K562 (cell line): ENCODE measurements at regions not wholly inside any gene's neighbourhood (a gene's known extent, or its start where the extent isn't known, plus 50 kb on each side); places are given as distances from the start of the nearest gene placed in this dataset.

Experiments used
- ATAC-seq: fragments of 200-7000 bp; cut with Tn5 transposase; 3 replicates; pipeline ENCODE4 v1.9.1; 2020; ENCODE audit warnings: moderate library complexity
- BruUV-seq: library from RNA; stranded (reverse); fragments of 400-500 nt; replicated peaks from 2 replicates; lab custom pipeline; 2021; lab: Mats Ljungman, UMichigan
- CTCF ChIA-PET: fragments of 300-600 bp; formaldehyde crosslinking; extraction: SDS; loops from one replicate; lab custom pipeline; 2021; ENCODE audit warnings: low intra/inter-chr PET ratio; lab: Yijun Ruan, JAX
- POLR2A ChIA-PET: fragments of 300-600, 350-650 bp; sonication (Branson Sonifier 250); formaldehyde crosslinking; extraction: SDS; loops from one replicate; lab custom pipeline; 2021; ENCODE audit warnings: antibody characterized with exemption, inconsistent platforms; lab: Yijun Ruan, JAX
- DNase-seq, 4 experiments: peaks; one replicate each; pipeline versions ENCODE4 v3.0.0 to v3.0.0-alpha.2; 2011 to 2018; ENCODE audit warnings: low spot score in 3 of 4, mixed read lengths in 3 of 4; ENCODE audit errors: extremely low read depth in 1 of 4
- FAIRE-seq: peaks from 2 replicates; lab custom pipeline; 2011; peaks lifted over from hg19 to GRCh38; lab: Jason Lieb, UNC
- H2AFZ ChIP-seq: 2 replicates; pipeline ENCODE4 v1.6.0; 2011; ENCODE audit warnings: low read depth, low read length, control low read depth, inconsistent platforms
- H3K27ac ChIP-seq: fragments of 200-600 bp; 3 replicates; pipeline ENCODE4 v1.8.0; 2011; ENCODE audit warnings: low read depth, mild to moderate bottlenecking, control low read depth, inconsistent platforms, low read length, moderate library complexity, mixed read lengths; ENCODE audit errors: extremely low read depth
- H3K27me3 ChIP-seq, 2 experiments: fragments of 300-600 bp in 1 of 2; 2 replicates in 1 of 2; 3 replicates in 1 of 2; pipeline versions ENCODE4 v1.6.0 to v1.8.0; 2011; ENCODE audit warnings: inconsistent platforms in 2 of 2, low read length in 2 of 2, mild to moderate bottlenecking in 1 of 2, mixed read lengths in 1 of 2, moderate library complexity in 1 of 2; ENCODE audit not compliant: control insufficient read depth in 2 of 2, insufficient read depth in 2 of 2
- H3K36me3 ChIP-seq: fragments of 300-600 bp; 3 replicates; pipeline ENCODE4 v1.8.0; 2011; ENCODE audit warnings: mild to moderate bottlenecking, low read length, inconsistent platforms; ENCODE audit not compliant: control insufficient read depth, insufficient read depth
- H3K4me1 ChIP-seq, 2 experiments: fragments of 200-600 bp in 1 of 2; replicated peaks in 1 of 2; 2 replicates in 1 of 2; 3 replicates in 1 of 2; pipeline versions ENCODE4 v1.5.1 to v1.8.0; 2011; ENCODE audit warnings: inconsistent platforms in 2 of 2, low read length in 2 of 2, mild to moderate bottlenecking in 1 of 2, mixed read lengths in 1 of 2, moderate library complexity in 1 of 2; ENCODE audit not compliant: control insufficient read depth in 2 of 2, insufficient read depth in 2 of 2
- H3K4me2 ChIP-seq: 2 replicates; pipeline ENCODE4 v1.6.1; 2011; ENCODE audit warnings: low read length, control low read depth, inconsistent platforms, mixed read lengths; ENCODE audit not compliant: insufficient read depth
- H3K4me3 ChIP-seq: fragments of 200-600 bp; sonication (generic), shearing (Covaris generic); 2 replicates; pipeline ENCODE4 v1.5.1; 2016; ENCODE audit warnings: control low read depth, inconsistent platforms
- H3K79me2 ChIP-seq: fragments of 200-600 bp; 3 replicates; pipeline ENCODE4 v1.8.0; 2011; ENCODE audit warnings: low read length, inconsistent platforms; ENCODE audit not compliant: control insufficient read depth, insufficient read depth
- H3K9ac ChIP-seq, 2 experiments: 2 replicates each; pipeline versions ENCODE4 v1.6.0 to v1.6.1; 2011; ENCODE audit warnings: low read depth in 2 of 2, low read length in 2 of 2, control low read depth in 1 of 2, inconsistent platforms in 1 of 2, mild to moderate bottlenecking in 1 of 2, mixed read lengths in 1 of 2; ENCODE audit not compliant: insufficient read depth in 1 of 2
- H3K9me1 ChIP-seq: one replicate; pipeline ENCODE4 v1.6.0; 2011; ENCODE audit warnings: inconsistent platforms, mild to moderate bottlenecking, low read length, moderate library complexity; ENCODE audit not compliant: control insufficient read depth, insufficient read depth
- H3K9me3 ChIP-seq: replicated peaks from 2 replicates; pipeline ENCODE4 v1.5.1; 2011; ENCODE audit warnings: low read depth, low read length, inconsistent platforms; ENCODE audit not compliant: control insufficient read depth, insufficient read depth
- H4K20me1 ChIP-seq: replicated peaks from 2 replicates; pipeline ENCODE4 v1.6.1; 2011; ENCODE audit warnings: low read length, inconsistent platforms, mixed read lengths; ENCODE audit not compliant: control insufficient read depth, insufficient read depth
- HDAC2 ChIP-seq: fragments of 450-650 bp; IDR thresholded peaks from 2 replicates; pipeline ENCODE4 v1.6.1; 2016; ENCODE audit warnings: mild to moderate bottlenecking
- HDAC6 ChIP-seq: IDR thresholded peaks from 2 replicates; pipeline ENCODE4 v1.6.1; 2012; ENCODE audit warnings: low read depth, mild to moderate bottlenecking, control low read depth, inconsistent platforms, low read length, moderate library complexity
- LEF1 ChIP-seq: fragments of 450-650 bp; IDR thresholded peaks from 2 replicates; pipeline ENCODE4 v1.6.1; 2016; ENCODE audit warnings: mild to moderate bottlenecking
- MAZ ChIP-seq, 2 experiments: fragments of 450-650 bp in 1 of 2; sonication (generic) in 1 of 2; formaldehyde crosslinking; IDR thresholded peaks in 1 of 2; conservative IDR thresholded peaks in 1 of 2; 2 replicates each; pipeline versions ENCODE4 v1.4.0 to v1.5.0; 2020; ENCODE audit warnings: mild to moderate bottlenecking in 1 of 2, missing genetic modification reagents in 1 of 2
- RFX1 ChIP-seq: fragments of 450-650 bp; IDR thresholded peaks from 2 replicates; pipeline ENCODE4 v1.6.1; 2016; ENCODE audit warnings: mild to moderate bottlenecking, moderate library complexity
- SMARCA4 ChIP-seq: fragments of 450-650 bp; IDR thresholded peaks from 2 replicates; pipeline ENCODE4 v1.6.1; 2016
- ZC3H11A ChIP-seq: IDR thresholded peaks from 2 replicates; pipeline ENCODE4 v1.6.1; 2012; ENCODE audit warnings: low read depth, low read length, improper control_type of control experiment
- ZNF778 ChIP-seq: fragments of 450-650 bp; formaldehyde crosslinking; IDR thresholded peaks from 2 replicates; pipeline ENCODE4 v1.4.0; 2020; ENCODE audit warnings: mild to moderate bottlenecking, moderate library complexity
- WGBS: fragments of 100-300 bp; shearing (Covaris generic); methylation state at CpG from one replicate; pipeline ENCODE4 v1.1.6; 2016; ENCODE audit warnings: low coverage, mixed read lengths; ENCODE audit not compliant: insufficient coverage; ENCODE audit errors: missing lambda C conversion rate; 5-methylcytosine and 5-hydroxymethylcytosine counted together
- in situ Hi-C: fragments of 300-500 bp; cut with MboI; formaldehyde crosslinking; loops from 4 replicates; pipeline ENCODE4 v1.15.0; 2018; ENCODE audit warnings: inconsistent platforms, mixed read lengths
- intact Hi-C: fragments of 100-400 bp; cut with micrococcal nuclease; formaldehyde crosslinking; loops from 2 replicates; pipeline ENCODE4 v1.14.2; 2022
- TF ChIP-seq, protein P1 (sequence below): fragments of 250-450 bp; sonication (Bioruptor Pico); IDR thresholded peaks from 2 replicates; pipeline ENCODE4 v1.5.0; 2020; ENCODE audit warnings: mild to moderate bottlenecking

DNA sequence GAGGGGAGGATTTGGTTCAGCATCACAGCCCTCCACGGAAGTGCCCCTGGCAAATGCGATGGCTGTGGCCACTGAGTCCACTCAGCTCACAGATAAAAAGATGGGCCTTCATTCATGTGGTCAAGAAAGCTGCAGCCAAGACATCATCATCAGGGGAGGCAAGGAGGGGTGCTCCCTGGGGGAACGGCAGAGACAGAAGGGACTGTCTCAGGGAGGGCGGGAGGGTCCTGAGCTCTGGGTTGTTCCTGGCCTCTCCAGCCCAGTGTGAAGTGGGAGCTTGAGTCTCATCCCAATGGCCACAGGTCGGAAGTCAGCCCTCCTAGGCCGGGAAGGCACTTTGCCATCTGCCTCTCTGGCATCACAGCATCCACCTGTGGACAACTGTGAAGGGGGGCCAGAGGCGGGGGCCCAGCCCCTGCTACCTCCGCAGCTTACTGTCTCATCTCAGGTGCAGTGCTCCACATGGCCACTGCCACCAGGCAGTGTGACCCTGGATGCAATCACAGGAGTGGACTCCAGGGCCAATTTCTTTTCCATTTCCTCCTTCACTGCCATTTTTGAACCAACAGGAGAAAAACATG lies 137.8 kb upstream of the SOX1 start:
- Histone ChIP-seq H3K4me3 (no peak overlapping the region), H3K4me1 (no peaks in the 10 kb centered on the region), H2AFZ (no peak overlapping the region), H3K9me1 (no peaks in the 10 kb centered on the region), H3K4me2 (no peak overlapping the region)
- ChIA-PET POLR2A (no interaction called here), CTCF (no interaction called here)
- no TSS peak for BruUV-seq
- FAIRE-seq (no peak), DNase-seq (no peak)
- TF ChIP-seq, protein P1, sequence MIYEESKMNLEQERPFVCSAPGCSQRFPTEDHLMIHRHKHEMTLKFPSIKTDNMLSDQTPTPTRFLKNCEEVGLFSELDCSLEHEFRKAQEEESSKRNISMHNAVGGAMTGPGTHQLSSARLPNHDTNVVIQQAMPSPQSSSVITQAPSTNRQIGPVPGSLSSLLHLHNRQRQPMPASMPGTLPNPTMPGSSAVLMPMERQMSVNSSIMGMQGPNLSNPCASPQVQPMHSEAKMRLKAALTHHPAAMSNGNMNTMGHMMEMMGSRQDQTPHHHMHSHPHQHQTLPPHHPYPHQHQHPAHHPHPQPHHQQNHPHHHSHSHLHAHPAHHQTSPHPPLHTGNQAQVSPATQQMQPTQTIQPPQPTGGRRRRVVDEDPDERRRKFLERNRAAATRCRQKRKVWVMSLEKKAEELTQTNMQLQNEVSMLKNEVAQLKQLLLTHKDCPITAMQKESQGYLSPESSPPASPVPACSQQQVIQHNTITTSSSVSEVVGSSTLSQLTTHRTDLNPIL (CRISPR knock-in tag), result no peak
- TF ChIP-seq HDAC6 (no peak), RFX1 (no peak), ZNF778 (CRISPR knock-in tag) (no peak), ZC3H11A (no peak), SMARCA4 (no peak), LEF1 (no peak), HDAC2 (no peak), MAZ (CRISPR knock-in tag; conservative IDR thresholded peaks at IDR 0.05 in 1 of 2, IDR thresholded peaks at IDR 0.05 in 1 of 2) (no peak)
- TF ChIP-seq, all 486 proteins: peak for 0
- H4K20me1 ChIP-seq, result no peaks in the 10 kb centered on the region
- H3K27ac ChIP-seq, result no peak overlapping the region
- in situ Hi-C loops (no loop called here), intact Hi-C loops (no loop called here)
- no peaks in the 10 kb centered on the region for H3K79me2 ChIP-seq
- H3K9me3 ChIP-seq, result no peaks in the 10 kb centered on the region
- peaks cover 0 to 34% of the 10 kb centered on the region in 2 experiments; a peak in 2 of 5 replicates for H3K27me3 ChIP-seq
- 0% methylated on average over 2 of the region's 8 CpGs for WGBS
- no peak for ATAC-seq
- H3K9ac ChIP-seq, result no peak overlapping the region
- H3K36me3 ChIP-seq, result no peaks in the 10 kb centered on the region
